Endothelial cell of umbilical vein (primary cell): ENCODE measurements at regions not wholly inside any gene's neighbourhood (a gene's known extent, or its start where the extent isn't known, plus 50 kb on each side); places are given as distances from the start of the nearest gene placed in this dataset.

Experiments used
- BruUV-seq: library from RNA; stranded (reverse); fragments of 400-500 nt; replicated peaks from 2 replicates; lab custom pipeline; 2021; lab: Mats Ljungman, UMichigan
- CTCF ChIA-PET: fragments of 300-600, 350-600 bp; sonication (Branson Sonifier 250); formaldehyde crosslinking; loops from one replicate; lab custom pipeline; 2021; ENCODE audit warnings: antibody characterized with exemption, inconsistent platforms; lab: Charles Lee
- POLR2A ChIA-PET: fragments of 300-600, 350-600 bp; sonication (Branson Sonifier 250); formaldehyde crosslinking; loops from one replicate; lab custom pipeline; 2021; ENCODE audit warnings: antibody characterized with exemption, inconsistent platforms; lab: Charles Lee
- DNase-seq: peaks from one replicate; pipeline ENCODE4 v3.0.0-alpha.2; 2011; ENCODE audit warnings: low read depth, low spot score
- FAIRE-seq: peaks from 2 replicates; lab custom pipeline; 2011; peaks lifted over from hg19 to GRCh38; lab: Jason Lieb, UNC
- H2AFZ ChIP-seq: 2 replicates; pipeline ENCODE4 v1.6.0; 2012; ENCODE audit warnings: low read depth, low read length, control low read depth, inconsistent platforms
- H3K27ac ChIP-seq: 2 replicates; pipeline ENCODE4 v1.5.1; 2011; ENCODE audit warnings: low read depth, mild to moderate bottlenecking, control low read depth, low read length, moderate library complexity; ENCODE audit not compliant: insufficient read depth
- H3K27me3 ChIP-seq, 2 experiments: 2 replicates each; pipeline versions ENCODE4 v1.6.0 to v1.6.1; 2011; ENCODE audit warnings: low read length in 2 of 2, mixed read lengths in 1 of 2; ENCODE audit not compliant: control insufficient read depth in 2 of 2, insufficient read depth in 2 of 2
- H3K36me3 ChIP-seq, 2 experiments: 2 replicates in 1 of 2; 3 replicates in 1 of 2; pipeline ENCODE4 v1.5.1; 2011; ENCODE audit warnings: low read length in 2 of 2, mild to moderate bottlenecking in 1 of 2, moderate library complexity in 1 of 2; ENCODE audit not compliant: control insufficient read depth in 2 of 2, insufficient read depth in 2 of 2; ENCODE audit errors: extremely low read depth in 1 of 2
- H3K4me1 ChIP-seq: 3 replicates; pipeline ENCODE4 v1.5.1; 2011; ENCODE audit warnings: mild to moderate bottlenecking, low read length; ENCODE audit not compliant: control insufficient read depth, insufficient read depth; ENCODE audit errors: extremely low read depth
- H3K4me2 ChIP-seq: 2 replicates; pipeline ENCODE4 v1.6.1; 2011; ENCODE audit warnings: low read length, control low read depth, mixed read lengths; ENCODE audit not compliant: insufficient read depth
- H3K4me3 ChIP-seq, 3 experiments: fragments of 200-600 bp in 1 of 3; sonication (generic), shearing (Covaris generic) in 1 of 3; replicated peaks in 1 of 3; 2 replicates each; pipeline ENCODE4 v1.5.1; 2011 to 2016; ENCODE audit warnings: control low read depth in 3 of 3, low read length in 3 of 3, mild to moderate bottlenecking in 2 of 3, inconsistent platforms in 1 of 3, low read depth in 1 of 3, moderate library complexity in 1 of 3; ENCODE audit not compliant: insufficient read depth in 1 of 3
- H3K79me2 ChIP-seq: 2 replicates; pipeline ENCODE4 v1.6.0; 2012; ENCODE audit warnings: low read length, inconsistent platforms; ENCODE audit not compliant: control insufficient read depth, insufficient read depth
- H3K9ac ChIP-seq: replicated peaks from 2 replicates; pipeline ENCODE3; 2011; ENCODE audit warnings: low read length, control low read depth; ENCODE audit not compliant: insufficient read depth; ENCODE audit errors: extremely low read depth
- H3K9me1 ChIP-seq: replicated peaks from 3 replicates; pipeline ENCODE4 v1.6.0; 2011; ENCODE audit warnings: mild to moderate bottlenecking, low read length; ENCODE audit not compliant: control insufficient read depth, insufficient read depth; ENCODE audit errors: extremely low read depth
- H3K9me3 ChIP-seq: replicated peaks from 2 replicates; pipeline ENCODE4 v1.5.1; 2012; ENCODE audit warnings: low read length, inconsistent platforms; ENCODE audit not compliant: control insufficient read depth, insufficient read depth
- H4K20me1 ChIP-seq: replicated peaks from 2 replicates; pipeline ENCODE3; 2011; ENCODE audit warnings: mild to moderate bottlenecking, low read length; ENCODE audit not compliant: control insufficient read depth, insufficient read depth; ENCODE audit errors: extremely low read depth
- CTCF ChIP-seq, 2 donors: IDR thresholded peaks; 1 replicate in 1 of 2; 2 replicates in 1 of 2; pipeline ENCODE4 v1.5.1; 2011; ENCODE audit warnings: low read length in 2 of 2, mild to moderate bottlenecking in 2 of 2, moderate library complexity in 2 of 2, control low read depth in 1 of 2, inconsistent platforms in 1 of 2, low read depth in 1 of 2; ENCODE audit not compliant: insufficient read depth in 1 of 2; ENCODE audit errors: extremely low read depth in 1 of 2
- EZH2 ChIP-seq: IDR thresholded peaks from 2 replicates; pipeline ENCODE4 v1.6.1; 2012; ENCODE audit warnings: borderline replicate concordance, low read depth, mild to moderate bottlenecking, moderate library complexity, low read length, inconsistent platforms; ENCODE audit not compliant: severe bottlenecking
- FOS ChIP-seq: IDR thresholded peaks from 2 replicates; pipeline ENCODE4 v1.6.1; 2011; ENCODE audit warnings: mild to moderate bottlenecking, low read length, moderate library complexity, borderline replicate concordance; ENCODE audit not compliant: insufficient read depth
- GATA2 ChIP-seq: IDR thresholded peaks from 2 replicates; pipeline ENCODE4 v1.7.0; 2011; ENCODE audit warnings: low read depth, mild to moderate bottlenecking, moderate library complexity, mixed read lengths, low read length; ENCODE audit not compliant: insufficient read length, insufficient read depth
- JUN ChIP-seq: IDR thresholded peaks from 2 replicates; pipeline ENCODE4 v1.6.1; 2011; ENCODE audit warnings: borderline replicate concordance, low read depth; ENCODE audit not compliant: insufficient read length, insufficient read depth
- MYC ChIP-seq: IDR thresholded peaks from one replicate; pipeline ENCODE4 v1.6.1; 2011; ENCODE audit warnings: mild to moderate bottlenecking, low read depth, low read length
- POLR2A ChIP-seq: IDR thresholded peaks from 2 replicates; pipeline ENCODE4 v1.6.1; 2012; ENCODE audit warnings: low read depth, mild to moderate bottlenecking, control low read depth, low read length
- POLR2AphosphoS5 ChIP-seq: IDR thresholded peaks from 2 replicates; pipeline ENCODE4 v1.6.1; 2012; ENCODE audit warnings: low read depth, mild to moderate bottlenecking, control low read depth, low read length, moderate library complexity; ENCODE audit not compliant: insufficient read depth
- dilution Hi-C: fragments of 300-500 bp; cut with MboI; formaldehyde crosslinking; loops from one replicate; pipeline ENCODE4 v1.15.0; 2019; ENCODE audit warnings: low sequenced_read_pairs; ENCODE audit not compliant: extremely low pct_ligation_motif_present
- intact Hi-C: fragments of 100-400 bp; cut with micrococcal nuclease; formaldehyde crosslinking; loops from one replicate; pipeline ENCODE4 v1.10.0; 2022
- TF ChIP-seq, protein P1 (sequence below): IDR thresholded peaks from 2 replicates; pipeline ENCODE4 v1.6.1; 2011; ENCODE audit not compliant: insufficient read depth, insufficient read length

GRCh38 chr16:85431431-85432124, 181.5 kb upstream of the GSE1 start:
- TF ChIP-seq MYC (no peak), GATA2 (no peak), POLR2A (no peak), JUN (no peak), CTCF (IDR thresholded peaks at IDR 0.05; ENCODE audit: extremely low read depth in 1 of 2, insufficient read depth in 1 of 2, low read depth in 1 of 2, low read length in 2 of 2) (no peak), POLR2AphosphoS5 (no peak), FOS (no peak), EZH2 (no peak)
- TF ChIP-seq, protein P1, sequence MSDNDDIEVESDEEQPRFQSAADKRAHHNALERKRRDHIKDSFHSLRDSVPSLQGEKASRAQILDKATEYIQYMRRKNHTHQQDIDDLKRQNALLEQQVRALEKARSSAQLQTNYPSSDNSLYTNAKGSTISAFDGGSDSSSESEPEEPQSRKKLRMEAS, result no peak

More at GRCh38 chr16:85431431-85432124, 181.5 kb upstream of the GSE1 start:
- H3K4me1 ChIP-seq, result no peaks in the 10 kb centered on the region
- no peaks in the 10 kb centered on the region for H3K9me1 ChIP-seq
- H4K20me1 ChIP-seq, result no peaks in the 10 kb centered on the region
- ChIA-PET POLR2A (no interaction called here), CTCF (interaction anchor here (0.7 to 2.4 kb wide), 5 partner anchors 10 to 317 kb away, joined by 3 to 12 read pairs (median 5); no protein-coding TSS in a partner anchor)
- H3K27ac ChIP-seq, result no peak overlapping the region
- DNase-seq, result no peak
- H3K4me2 ChIP-seq, result no peak overlapping the region
- no peak overlapping the region for H3K4me3 ChIP-seq
- H3K27me3 ChIP-seq, result no peaks in the 10 kb centered on the region
- H3K9ac ChIP-seq, result no peak overlapping the region
- no peaks in the 10 kb centered on the region for H3K36me3 ChIP-seq
- H3K79me2 ChIP-seq, result no peaks in the 10 kb centered on the region
- dilution Hi-C loops, result no loop called here
- FAIRE-seq, result no peak
- intact Hi-C loops, result no loop called here
- H3K9me3 ChIP-seq, result no peaks in the 10 kb centered on the region
- BruUV-seq, result no TSS peak
- H2AFZ ChIP-seq, result no peak overlapping the region
